Esophagus squamous epithelium (tissue), 5 donors: ENCODE measurements at regions not wholly inside any gene's neighbourhood (a gene's known extent, or its start where the extent isn't known, plus 50 kb on each side); places are given as distances from the start of the nearest gene placed in this dataset.

Experiments used
- DNase-seq: peaks from one replicate; lab custom pipeline; 2025; lab: John Stamatoyannopoulos, UW
- H3K27ac ChIP-seq, 4 donors: fragments of 200-600 bp; sonication (generic); one replicate each; pipeline ENCODE4 v1.5.1; 2016 to 2019; ENCODE audit warnings: mild to moderate bottlenecking in 1 of 4
- H3K27me3 ChIP-seq, 4 donors: fragments of 200-600 bp; sonication (generic); 1 replicate in 3 of 4; 2 replicates in 1 of 4; pipeline versions ENCODE4 v1.5.1 to v1.6.0; 2017 to 2021; ENCODE audit warnings: antibody characterized with exemption in 1 of 4
- H3K36me3 ChIP-seq, 3 donors: fragments of 200-600 bp; sonication (generic); one replicate each; pipeline ENCODE4 v1.5.1; 2016 to 2019
- H3K4me1 ChIP-seq, 3 donors: fragments of 200-600 bp; sonication (generic); one replicate each; pipeline ENCODE4 v1.5.1; 2017 to 2019
- H3K4me3 ChIP-seq, 4 donors: fragments of 200-600 bp; sonication (generic); 1 replicate in 3 of 4; 2 replicates in 1 of 4; pipeline ENCODE4 v1.5.1; 2016 to 2019; ENCODE audit warnings: mild to moderate bottlenecking in 2 of 4, moderate library complexity in 1 of 4
- H3K9me3 ChIP-seq, 3 donors: fragments of 200-600 bp; sonication (generic); one replicate each; pipeline ENCODE4 v1.5.1; 2016 to 2019
- CTCF ChIP-seq, 6 experiments: fragments of 450-650 bp in 4 of 6; fragments of 200-600 bp in 2 of 6; sonication (generic) in 2 of 6; IDR thresholded peaks; one replicate each; pipeline ENCODE4 v1.5.1; 2016 to 2019; ENCODE audit warnings: antibody characterized with exemption in 6 of 6, mild to moderate bottlenecking in 4 of 6, moderate library complexity in 4 of 6
- POLR2A ChIP-seq, 4 donors: fragments of 450-650 bp; IDR thresholded peaks; one replicate each; pipeline ENCODE4 v1.6.1; 2017; ENCODE audit warnings: antibody characterized with exemption in 4 of 4, mild to moderate bottlenecking in 4 of 4, moderate library complexity in 3 of 4
- WGBS, 2 donors: methylation state at CpG; one replicate each; pipeline ENCODE4 v1.1.5; 2018; 5-methylcytosine and 5-hydroxymethylcytosine counted together
- intact Hi-C: fragments of 100-400 bp; cut with DNase I; formaldehyde crosslinking; loops from one replicate; pipeline ENCODE4 v1.15.0; 2022
- donor health status: DM: yes; HTN: yes; CAD: no.

- WGBS, 2 donors, result 40 to 47% methylated on average over 6 to 8 of the region's 8 CpGs
- Histone ChIP-seq H3K27me3 (peaks cover 0 to 6% (median 0%) of the 10 kb centered on the region in 4 donors), H3K27ac (no peak overlapping the region), H3K36me3 (no peaks in the 10 kb centered on the region), H3K4me3 (no peak overlapping the region), H3K9me3 (no peaks in the 10 kb centered on the region), H3K4me1 (peaks cover 0 to 17% (median 9%) of the 10 kb centered on the region in 3 donors)
- intact Hi-C loops, result no loop called here
- TF ChIP-seq CTCF (IDR thresholded peaks at IDR 0.05) (no peak), POLR2A (IDR thresholded peaks at IDR 0.05) (no peak)
- DNase-seq, result no peak
These were observed 82.7 kb downstream of the FOXB1 start for GRCh38 chr15:60086681-60087429.

GRCh38 chr15:60087561-60087960, 83.5 kb downstream of the FOXB1 start:
- intact Hi-C loops, result no loop called here
- TF ChIP-seq CTCF (IDR thresholded peaks at IDR 0.05) (no peak), POLR2A (IDR thresholded peaks at IDR 0.05) (no peak)
- no peak for DNase-seq
- Histone ChIP-seq H3K27ac (no peak overlapping the region), H3K4me1 (peaks cover 0 to 17% (median 9%) of the 10 kb centered on the region in 3 donors), H3K36me3 (no peaks in the 10 kb centered on the region), H3K9me3 (no peaks in the 10 kb centered on the region), H3K27me3 (peaks cover 0 to 6% (median 0%) of the 10 kb centered on the region in 4 donors), H3K4me3 (no peak overlapping the region)

- 46 to 57% methylated on average over 3 of the region's 3 CpGs for WGBS, 2 donors
- Histone ChIP-seq H3K9me3 (no peaks in the 10 kb centered on the region), H3K36me3 (no peaks in the 10 kb centered on the region), H3K27me3 (peaks cover 0 to 25% (median 0%) of the 10 kb centered on the region in 4 donors), H3K4me1 (peaks cover 0 to 29% (median 9%) of the 10 kb centered on the region in 3 donors), H3K27ac (peak overlapping the region; percentile 11 to 29 (median 18)), H3K4me3 (no peak overlapping the region)
- DNase-seq, result no peak
- TF ChIP-seq POLR2A (IDR thresholded peaks at IDR 0.05) (no peak), CTCF (IDR thresholded peaks at IDR 0.05) (no peak)
- intact Hi-C loops, result no loop called here
These were observed 86.6 kb downstream of the FOXB1 start for GRCh38 chr15:60090747-60091146.

GRCh38 chr15:60091157-60091556, 87.0 kb downstream of the FOXB1 start:
- H3K9me3 ChIP-seq, result no peaks in the 10 kb centered on the region
- H3K4me3 ChIP-seq, result no peak overlapping the region
- H3K27ac ChIP-seq, result peak overlapping the region; percentile 16 to 29 (median 18)
- no peak for TF ChIP-seq CTCF (IDR thresholded peaks at IDR 0.05)
- TF ChIP-seq POLR2A (IDR thresholded peaks at IDR 0.05), result no peak
- WGBS, 2 donors, result 31 to 52% methylated on average over 5 of the region's 5 CpGs
- peaks cover 0 to 29% (median 9%) of the 10 kb centered on the region in 3 donors for H3K4me1 ChIP-seq
- H3K36me3 ChIP-seq, result no peaks in the 10 kb centered on the region
- peaks cover 0 to 25% (median 0%) of the 10 kb centered on the region in 4 donors for H3K27me3 ChIP-seq
- no peak for DNase-seq
- intact Hi-C loops, result no loop called here

GRCh38 chr15:60091911-60092310, 87.8 kb downstream of the FOXB1 start:
- intact Hi-C loops, result no loop called here
- Histone ChIP-seq H3K9me3 (no peaks in the 10 kb centered on the region), H3K4me1 (peaks cover 0 to 29% (median 7%) of the 10 kb centered on the region in 3 donors), H3K27ac (no peak overlapping the region), H3K27me3 (peaks cover 0 to 25% (median 0%) of the 10 kb centered on the region in 4 donors), H3K4me3 (no peak overlapping the region), H3K36me3 (no peaks in the 10 kb centered on the region)
- WGBS, 2 donors, result 91 to 100% methylated on average over 3 of the region's 3 CpGs
- DNase-seq, result no peak
- TF ChIP-seq CTCF (IDR thresholded peaks at IDR 0.05), result no peak
- TF ChIP-seq POLR2A (IDR thresholded peaks at IDR 0.05), result no peak
